SK-N-SH (cell line): ENCODE measurements at regions not wholly inside any gene's neighbourhood (a gene's known extent, or its start where the extent isn't known, plus 50 kb on each side); places are given as distances from the start of the nearest gene placed in this dataset.

Source experiments
- CTCF ChIA-PET: fragments of 300-600, 350-600 bp; formaldehyde crosslinking; extraction: SDS; loops from one replicate; lab custom pipeline; 2021; lab: Yijun Ruan, JAX
- POLR2A ChIA-PET: fragments of 350-600 bp; sonication (Branson Sonifier 250); formaldehyde crosslinking; extraction: SDS; loops from one replicate; lab custom pipeline; 2020; ENCODE audit warnings: antibody characterized with exemption, inconsistent platforms; lab: Yijun Ruan, JAX
- DNase-seq: peaks from one replicate; pipeline ENCODE4 v3.0.0; 2012
- H2AFZ ChIP-seq: fragments of 200-600 bp; sonication (generic); 2 replicates; pipeline ENCODE4 v1.8.1; 2016; ENCODE audit warnings: antibody characterized with exemption, mild to moderate bottlenecking, low read depth
- H3F3A ChIP-seq: fragments of 200-600 bp; sonication (generic); replicated peaks from 2 replicates; pipeline ENCODE3; 2016; ENCODE audit warnings: antibody characterized with exemption, mild to moderate bottlenecking; ENCODE audit not compliant: insufficient read depth
- H3K27ac ChIP-seq, 2 experiments: fragments of 200-500 bp in 1 of 2; fragments of 200-600 bp in 1 of 2; sonication (Bioruptor generic) in 1 of 2; sonication (generic), shearing (Covaris generic) in 1 of 2; 2 replicates each; pipeline versions ENCODE4 v1.5.1 to v1.6.1; 2014 to 2016; ENCODE audit warnings: low read depth in 2 of 2, inconsistent platforms in 1 of 2, low read length in 1 of 2, mild to moderate bottlenecking in 1 of 2, mixed read lengths in 1 of 2
- H3K27me3 ChIP-seq: fragments of 200-600 bp; sonication (generic), shearing (Covaris generic); 2 replicates; pipeline ENCODE4 v1.6.1; 2016; ENCODE audit warnings: mixed run types; ENCODE audit not compliant: insufficient read depth
- H3K36me3 ChIP-seq, 2 experiments: fragments of 200-500 bp in 1 of 2; fragments of 200-600 bp in 1 of 2; sonication (Bioruptor generic) in 1 of 2; sonication (generic) in 1 of 2; replicated peaks in 1 of 2; 2 replicates each; pipeline versions ENCODE3 to v1.5.1; 2014 to 2016; ENCODE audit warnings: low read length in 1 of 2, mild to moderate bottlenecking in 1 of 2; ENCODE audit not compliant: insufficient read depth in 2 of 2, control insufficient read depth in 1 of 2
- H3K4me1 ChIP-seq, 2 experiments: fragments of 200-500 bp in 1 of 2; fragments of 200-600 bp in 1 of 2; sonication (Bioruptor generic) in 1 of 2; sonication (generic), shearing (Covaris generic) in 1 of 2; 2 replicates each; pipeline versions ENCODE4 v1.5.1 to v1.6.1; 2014 to 2016; ENCODE audit warnings: low read depth in 1 of 2, low read length in 1 of 2, mixed run types in 1 of 2; ENCODE audit not compliant: insufficient read depth in 2 of 2, control insufficient read depth in 1 of 2
- H3K4me2 ChIP-seq: fragments of 200-600 bp; sonication (generic), shearing (Covaris generic); 2 replicates; pipeline ENCODE4 v1.6.1; 2017; ENCODE audit warnings: mixed run types
- H3K4me3 ChIP-seq, 2 experiments: fragments of 200-500 bp in 1 of 2; fragments of 200-600 bp in 1 of 2; sonication (Bioruptor generic) in 1 of 2; sonication (generic), shearing (Covaris generic) in 1 of 2; 2 replicates each; pipeline versions ENCODE4 v1.5.1 to v1.8.1; 2014 to 2016; ENCODE audit warnings: low read depth in 2 of 2, inconsistent platforms in 1 of 2, low read length in 1 of 2, mild to moderate bottlenecking in 1 of 2, mixed read lengths in 1 of 2, moderate library complexity in 1 of 2
- H3K79me2 ChIP-seq: fragments of 200-600 bp; sonication (generic); 2 replicates; pipeline ENCODE4 v1.8.1; 2017; ENCODE audit warnings: mild to moderate bottlenecking; ENCODE audit not compliant: insufficient read depth
- H3K9ac ChIP-seq: fragments of 200-600 bp; sonication (generic); 2 replicates; pipeline ENCODE4 v1.6.1; 2017; ENCODE audit warnings: mixed run types
- H3K9me2 ChIP-seq: fragments of 200-600 bp; sonication (generic); 2 replicates; pipeline ENCODE4 v1.6.1; 2017; ENCODE audit warnings: mixed run types
- H3K9me3 ChIP-seq: fragments of 200-600 bp; sonication (generic); 2 replicates; pipeline ENCODE4 v1.6.1; 2017; ENCODE audit warnings: mixed run types, mild to moderate bottlenecking, moderate library complexity
- H4K20me1 ChIP-seq: fragments of 200-600 bp; sonication (generic); 2 replicates; pipeline ENCODE4 v1.6.1; 2017; ENCODE audit warnings: mild to moderate bottlenecking, mixed run types; ENCODE audit not compliant: insufficient read depth
- CTCF ChIP-seq: fragments of 200-600 bp; sonication (generic); IDR thresholded peaks from 2 replicates; pipeline ENCODE4 v1.6.1; 2017; ENCODE audit warnings: antibody characterized with exemption, mild to moderate bottlenecking, moderate library complexity
- ELF1 ChIP-seq: IDR thresholded peaks from 2 replicates; pipeline ENCODE4 v1.4.0; 2012
- FOSL2 ChIP-seq: IDR thresholded peaks from 2 replicates; pipeline ENCODE4 v1.4.0; 2012; ENCODE audit warnings: low read depth, mild to moderate bottlenecking, moderate library complexity, borderline replicate concordance
- MAX ChIP-seq: IDR thresholded peaks from 2 replicates; pipeline ENCODE4 v1.4.0; 2012; ENCODE audit warnings: low read depth
- MEF2A ChIP-seq: IDR thresholded peaks from 2 replicates; pipeline ENCODE4 v1.4.0; 2012; ENCODE audit warnings: low read depth, borderline replicate concordance
- NFIC ChIP-seq: IDR thresholded peaks from 2 replicates; pipeline ENCODE4 v1.4.0; 2012; ENCODE audit warnings: borderline replicate concordance
- RFX5 ChIP-seq: IDR thresholded peaks from 2 replicates; pipeline ENCODE4 v1.6.1; 2012; ENCODE audit warnings: mild to moderate bottlenecking, improper control_type of control experiment, low read length
- RXRA ChIP-seq: IDR thresholded peaks from 2 replicates; pipeline ENCODE4 v1.4.0; 2012; ENCODE audit warnings: low read depth, mild to moderate bottlenecking, borderline replicate concordance
- SMC3 ChIP-seq: IDR thresholded peaks from 2 replicates; pipeline ENCODE4 v1.6.1; 2012; ENCODE audit warnings: low read depth, low read length, improper control_type of control experiment
- TEAD4 ChIP-seq: IDR thresholded peaks from 2 replicates; pipeline ENCODE4 v1.4.0; 2012; ENCODE audit warnings: mild to moderate bottlenecking, borderline replicate concordance; ENCODE audit not compliant: insufficient read depth
- USF2 ChIP-seq: fragments of 150-350 bp; IDR thresholded peaks from 2 replicates; pipeline ENCODE4 v1.6.1; 2017; ENCODE audit warnings: antibody characterized with exemption, low read length, low read depth, borderline replicate concordance
- WGBS: methylation state at CpG from one replicate; pipeline ENCODE4 v1.1.6; 2017; ENCODE audit warnings: low lambda C conversion rate; 5-methylcytosine and 5-hydroxymethylcytosine counted together
- TF ChIP-seq, protein P1 (sequence below): IDR thresholded peaks from 2 replicates; pipeline ENCODE4 v1.4.0; 2012; ENCODE audit warnings: low read depth, borderline replicate concordance
- TF ChIP-seq, protein P2 (sequence below): IDR thresholded peaks from 2 replicates; pipeline ENCODE4 v1.4.0; 2012; ENCODE audit warnings: low read depth, borderline replicate concordance
- TF ChIP-seq, protein P3 (sequence below): IDR thresholded peaks from 2 replicates; pipeline ENCODE4 v1.6.1; 2012; ENCODE audit warnings: mild to moderate bottlenecking, low read depth, low read length, moderate library complexity

- no peaks in the 10 kb centered on the region for H3K36me3 ChIP-seq
- no peaks in the 10 kb centered on the region for H4K20me1 ChIP-seq
- TF ChIP-seq USF2 (no peak), MEF2A (no peak), MAX (no peak), CTCF (no peak), FOSL2 (no peak), NFIC (no peak), RXRA (no peak), RFX5 (no peak), SMC3 (no peak)
- TF ChIP-seq, protein P1, sequence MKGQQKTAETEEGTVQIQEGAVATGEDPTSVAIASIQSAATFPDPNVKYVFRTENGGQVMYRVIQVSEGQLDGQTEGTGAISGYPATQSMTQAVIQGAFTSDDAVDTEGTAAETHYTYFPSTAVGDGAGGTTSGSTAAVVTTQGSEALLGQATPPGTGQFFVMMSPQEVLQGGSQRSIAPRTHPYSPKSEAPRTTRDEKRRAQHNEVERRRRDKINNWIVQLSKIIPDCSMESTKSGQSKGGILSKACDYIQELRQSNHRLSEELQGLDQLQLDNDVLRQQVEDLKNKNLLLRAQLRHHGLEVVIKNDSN, result no peak
- H3K4me2 ChIP-seq, result no peak overlapping the region
- no peaks in the 10 kb centered on the region for H3K4me1 ChIP-seq
- WGBS, result 77% methylated on average over 7 of the region's 7 CpGs
- H3K9ac ChIP-seq, result no peak overlapping the region
- H3K4me3 ChIP-seq, result no peak overlapping the region
- H3K27ac ChIP-seq, result no peak overlapping the region
- no peaks in the 10 kb centered on the region for H3K9me2 ChIP-seq
- POLR2A ChIA-PET, result no interaction called here
- H2AFZ ChIP-seq, result no peak overlapping the region
- DNase-seq, result no peak
- CTCF ChIA-PET, result no interaction called here
- no peaks in the 10 kb centered on the region for H3K27me3 ChIP-seq
- no peaks in the 10 kb centered on the region for H3F3A ChIP-seq
- no peaks in the 10 kb centered on the region for H3K9me3 ChIP-seq
- no peaks in the 10 kb centered on the region for H3K79me2 ChIP-seq
These were observed 786.1 kb downstream of the KCNJ2 start for GRCh38 chr17:70955441-70955840.

GRCh38 chr17:70956726-70957125, 787.4 kb downstream of the KCNJ2 start:
- H3K9ac ChIP-seq, result no peak overlapping the region
- no peak for DNase-seq
- H3K4me3 ChIP-seq, result no peak overlapping the region
- H3K27me3 ChIP-seq, result no peaks in the 10 kb centered on the region
- H3K4me1 ChIP-seq, result no peaks in the 10 kb centered on the region
- no peaks in the 10 kb centered on the region for H4K20me1 ChIP-seq
- H3K36me3 ChIP-seq, result no peaks in the 10 kb centered on the region
- no peak overlapping the region for H2AFZ ChIP-seq
- H3K4me2 ChIP-seq, result no peak overlapping the region
- H3K9me3 ChIP-seq, result no peaks in the 10 kb centered on the region
- POLR2A ChIA-PET, result no interaction called here
- H3F3A ChIP-seq, result no peaks in the 10 kb centered on the region
- TF ChIP-seq, protein P2, sequence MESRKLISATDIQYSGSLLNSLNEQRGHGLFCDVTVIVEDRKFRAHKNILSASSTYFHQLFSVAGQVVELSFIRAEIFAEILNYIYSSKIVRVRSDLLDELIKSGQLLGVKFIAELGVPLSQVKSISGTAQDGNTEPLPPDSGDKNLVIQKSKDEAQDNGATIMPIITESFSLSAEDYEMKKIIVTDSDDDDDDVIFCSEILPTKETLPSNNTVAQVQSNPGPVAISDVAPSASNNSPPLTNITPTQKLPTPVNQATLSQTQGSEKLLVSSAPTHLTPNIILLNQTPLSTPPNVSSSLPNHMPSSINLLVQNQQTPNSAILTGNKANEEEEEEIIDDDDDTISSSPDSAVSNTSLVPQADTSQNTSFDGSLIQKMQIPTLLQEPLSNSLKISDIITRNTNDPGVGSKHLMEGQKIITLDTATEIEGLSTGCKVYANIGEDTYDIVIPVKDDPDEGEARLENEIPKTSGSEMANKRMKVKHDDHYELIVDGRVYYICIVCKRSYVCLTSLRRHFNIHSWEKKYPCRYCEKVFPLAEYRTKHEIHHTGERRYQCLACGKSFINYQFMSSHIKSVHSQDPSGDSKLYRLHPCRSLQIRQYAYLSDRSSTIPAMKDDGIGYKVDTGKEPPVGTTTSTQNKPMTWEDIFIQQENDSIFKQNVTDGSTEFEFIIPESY, result no peak
- no peak for TF ChIP-seq SMC3
- TF ChIP-seq, protein P3, sequence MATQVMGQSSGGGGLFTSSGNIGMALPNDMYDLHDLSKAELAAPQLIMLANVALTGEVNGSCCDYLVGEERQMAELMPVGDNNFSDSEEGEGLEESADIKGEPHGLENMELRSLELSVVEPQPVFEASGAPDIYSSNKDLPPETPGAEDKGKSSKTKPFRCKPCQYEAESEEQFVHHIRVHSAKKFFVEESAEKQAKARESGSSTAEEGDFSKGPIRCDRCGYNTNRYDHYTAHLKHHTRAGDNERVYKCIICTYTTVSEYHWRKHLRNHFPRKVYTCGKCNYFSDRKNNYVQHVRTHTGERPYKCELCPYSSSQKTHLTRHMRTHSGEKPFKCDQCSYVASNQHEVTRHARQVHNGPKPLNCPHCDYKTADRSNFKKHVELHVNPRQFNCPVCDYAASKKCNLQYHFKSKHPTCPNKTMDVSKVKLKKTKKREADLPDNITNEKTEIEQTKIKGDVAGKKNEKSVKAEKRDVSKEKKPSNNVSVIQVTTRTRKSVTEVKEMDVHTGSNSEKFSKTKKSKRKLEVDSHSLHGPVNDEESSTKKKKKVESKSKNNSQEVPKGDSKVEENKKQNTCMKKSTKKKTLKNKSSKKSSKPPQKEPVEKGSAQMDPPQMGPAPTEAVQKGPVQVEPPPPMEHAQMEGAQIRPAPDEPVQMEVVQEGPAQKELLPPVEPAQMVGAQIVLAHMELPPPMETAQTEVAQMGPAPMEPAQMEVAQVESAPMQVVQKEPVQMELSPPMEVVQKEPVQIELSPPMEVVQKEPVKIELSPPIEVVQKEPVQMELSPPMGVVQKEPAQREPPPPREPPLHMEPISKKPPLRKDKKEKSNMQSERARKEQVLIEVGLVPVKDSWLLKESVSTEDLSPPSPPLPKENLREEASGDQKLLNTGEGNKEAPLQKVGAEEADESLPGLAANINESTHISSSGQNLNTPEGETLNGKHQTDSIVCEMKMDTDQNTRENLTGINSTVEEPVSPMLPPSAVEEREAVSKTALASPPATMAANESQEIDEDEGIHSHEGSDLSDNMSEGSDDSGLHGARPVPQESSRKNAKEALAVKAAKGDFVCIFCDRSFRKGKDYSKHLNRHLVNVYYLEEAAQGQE, result no peak
- TF ChIP-seq RFX5, result no peak
- no peak for TF ChIP-seq TEAD4
- TF ChIP-seq USF2, result no peak
- no peak for TF ChIP-seq ELF1
- H3K27ac ChIP-seq, result no peak overlapping the region
- H3K79me2 ChIP-seq, result no peaks in the 10 kb centered on the region
- H3K9me2 ChIP-seq, result no peaks in the 10 kb centered on the region
- 44% methylated on average over 5 of the region's 5 CpGs for WGBS
- CTCF ChIA-PET, result interaction anchor here (1.5 kb wide), 1 partner anchor 9 kb away, joined by 4 read pairs; no protein-coding TSS in a partner anchor
